GM18907 (cell line): ENCODE measurements at regions not wholly inside any gene's neighbourhood (a gene's known extent, or its start where the extent isn't known, plus 50 kb on each side); places are given as distances from the start of the nearest gene placed in this dataset.

Experiments used
- ATAC-seq: cut with Tn5 transposase; IDR thresholded peaks from one replicate; pipeline ENCODE4 v1.9.1; 2021; ENCODE audit warnings: mild to moderate bottlenecking, moderate library complexity; ENCODE audit not compliant: unreplicated experiment

DNA sequence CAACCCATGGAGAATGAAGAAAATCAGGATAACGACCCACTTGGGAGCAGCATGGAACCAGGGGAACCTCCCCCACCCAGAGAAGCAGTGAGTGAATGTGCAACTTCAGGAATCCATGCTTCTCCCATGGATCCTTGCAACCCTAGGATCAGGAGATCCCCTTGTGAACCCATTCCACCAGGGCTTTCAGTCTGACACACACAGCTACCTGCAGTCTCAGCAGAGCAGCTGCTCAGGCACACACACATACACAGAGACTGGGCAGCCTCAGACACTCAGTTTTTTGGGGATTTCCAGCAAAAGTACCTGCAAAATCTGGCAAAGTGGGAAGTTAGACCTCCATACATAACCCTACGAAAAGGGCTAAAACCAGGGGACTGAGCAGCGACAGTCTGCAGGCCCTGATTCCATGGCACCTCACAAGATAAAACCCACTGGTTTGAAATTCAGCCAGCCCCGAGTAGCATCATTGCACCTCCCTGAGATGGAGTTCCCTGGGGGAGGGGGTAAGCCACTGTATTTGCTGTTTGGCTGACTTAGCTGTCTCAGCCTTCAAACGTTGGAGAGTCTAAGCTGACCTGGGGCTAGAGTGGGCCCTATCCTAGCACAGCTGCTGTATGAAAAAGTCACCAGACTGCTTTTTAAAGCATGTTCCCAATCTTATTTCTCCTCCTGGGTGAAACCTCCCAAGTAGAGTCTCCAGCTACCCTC lies 737.5 kb upstream of the NDST4 start:
- ATAC-seq, result peak; percentile 79

- no peak for ATAC-seq
Measured at GRCh38 chr4:115844180-115844579, 730.8 kb upstream of the NDST4 start.

- no peak for ATAC-seq
Measured at GRCh38 chr4:115841871-115842270, 728.5 kb upstream of the NDST4 start.

GRCh38 chr4:115834441-115834840 lies 721.0 kb upstream of the NDST4 start:
- no peak for ATAC-seq

DNA sequence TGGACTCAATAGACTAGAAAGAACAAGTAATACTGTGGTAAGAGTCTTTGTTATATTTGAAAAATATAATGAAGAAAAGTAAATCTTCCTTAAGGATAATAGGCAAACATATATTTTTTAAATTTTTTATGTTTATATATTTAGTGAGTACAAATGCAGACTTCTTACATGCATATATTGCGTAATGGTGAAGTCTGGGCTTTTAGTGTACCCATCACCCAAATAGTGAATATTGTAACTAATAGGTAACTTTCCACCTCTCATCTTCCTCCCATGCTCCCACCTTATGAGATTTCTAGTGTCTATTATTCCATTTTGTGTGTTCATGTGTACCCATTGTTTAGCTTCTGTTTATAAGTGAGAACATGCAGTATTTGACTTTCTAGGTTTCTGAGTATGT lies 711.2 kb upstream of the NDST4 start:
- no peak for ATAC-seq

- no peak for ATAC-seq
Measured at GRCh38 chr4:115803825-115804224, 690.4 kb upstream of the NDST4 start.

- ATAC-seq, result no peak
Measured at GRCh38 chr4:115790812-115791211, 677.4 kb upstream of the NDST4 start.

- ATAC-seq, result peak; percentile 73
Measured at GRCh38 chr4:115781528-115782146, 668.2 kb upstream of the NDST4 start.

DNA sequence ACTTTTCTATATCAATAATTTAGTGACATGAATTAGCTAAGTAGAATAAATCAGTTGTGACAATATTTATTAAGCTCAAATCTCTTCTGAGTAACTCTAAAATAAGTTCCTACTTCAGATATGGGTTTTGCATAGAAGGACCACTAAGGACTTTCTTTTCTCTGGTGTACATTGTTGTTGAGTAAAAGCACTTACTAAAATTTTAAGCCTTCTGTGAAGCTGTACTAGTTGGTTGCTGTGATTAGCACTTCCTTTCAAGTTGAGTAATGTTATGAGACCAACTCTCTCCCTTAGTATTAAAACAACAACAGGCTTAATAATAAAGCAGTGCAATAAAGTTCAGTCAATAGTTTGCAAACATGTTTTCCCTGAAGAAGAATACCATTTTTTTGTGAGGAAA lies 667.4 kb upstream of the NDST4 start:
- peak; percentile 77 for ATAC-seq

DNA sequence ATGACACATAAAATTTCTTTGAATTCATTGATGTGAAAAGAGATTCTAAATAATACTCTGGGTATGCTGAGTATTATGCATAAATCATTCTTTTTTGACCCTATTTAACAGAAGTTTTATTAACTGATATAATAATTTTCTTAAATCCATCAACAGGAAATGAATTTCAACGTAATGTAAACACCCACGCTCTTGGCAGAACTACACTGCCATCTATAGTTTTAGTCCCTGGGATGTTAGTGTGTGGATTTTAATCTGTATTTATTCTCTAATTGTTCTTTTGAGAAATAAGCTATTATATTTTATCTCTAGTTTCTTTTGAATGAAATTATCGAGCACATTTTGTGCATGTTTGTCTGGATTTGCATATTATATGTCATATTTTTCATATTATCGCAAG lies 666.8 kb upstream of the NDST4 start:
- no peak for ATAC-seq

GRCh38 chr4:115770046-115770543 lies 656.7 kb upstream of the NDST4 start:
- ATAC-seq, result no peak

- ATAC-seq, result no peak
Measured at GRCh38 chr4:115769396-115769795, 656.0 kb upstream of the NDST4 start.

GRCh38 chr4:115763051-115763450 lies 649.6 kb upstream of the NDST4 start:
- no peak for ATAC-seq

DNA sequence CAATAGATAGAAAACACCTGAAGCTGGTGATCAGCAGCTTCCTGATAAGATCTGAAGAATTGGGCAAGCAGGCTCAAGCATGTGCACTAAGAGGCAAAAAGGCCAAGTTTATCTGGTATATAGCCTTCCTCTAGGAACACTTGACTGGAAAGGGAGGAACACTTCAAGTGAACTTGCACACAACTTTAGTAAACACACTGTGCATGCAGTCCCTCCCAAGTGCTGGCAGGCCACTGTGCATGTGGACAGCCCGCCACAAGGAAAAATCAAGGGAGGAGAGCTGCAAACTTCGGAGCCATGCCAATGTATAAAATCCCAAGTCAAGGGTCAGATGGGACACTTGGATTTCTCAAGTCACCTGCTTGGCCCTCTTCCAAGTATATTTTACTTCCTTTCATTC lies 645.8 kb upstream of the NDST4 start:
- no peak for ATAC-seq

DNA sequence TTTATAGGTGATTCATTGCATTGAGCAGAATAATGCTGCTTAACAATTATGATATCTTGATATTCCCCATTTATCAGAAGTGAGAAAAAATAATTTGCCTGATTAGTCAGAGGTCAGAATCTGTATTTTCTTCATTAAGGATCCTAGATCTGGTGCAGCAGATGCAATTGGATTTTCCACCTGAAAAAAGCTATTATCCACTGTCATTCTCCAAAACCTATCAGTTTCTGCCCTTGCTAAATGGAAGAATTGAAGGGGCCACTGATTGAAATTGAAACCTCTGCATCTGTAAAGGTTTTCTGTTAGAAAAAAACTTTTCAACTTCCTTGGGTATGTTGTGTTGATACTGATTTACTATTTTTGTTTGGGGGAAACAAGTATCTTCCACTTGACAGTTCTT lies 636.0 kb upstream of the NDST4 start:
- ATAC-seq, result no peak

DNA sequence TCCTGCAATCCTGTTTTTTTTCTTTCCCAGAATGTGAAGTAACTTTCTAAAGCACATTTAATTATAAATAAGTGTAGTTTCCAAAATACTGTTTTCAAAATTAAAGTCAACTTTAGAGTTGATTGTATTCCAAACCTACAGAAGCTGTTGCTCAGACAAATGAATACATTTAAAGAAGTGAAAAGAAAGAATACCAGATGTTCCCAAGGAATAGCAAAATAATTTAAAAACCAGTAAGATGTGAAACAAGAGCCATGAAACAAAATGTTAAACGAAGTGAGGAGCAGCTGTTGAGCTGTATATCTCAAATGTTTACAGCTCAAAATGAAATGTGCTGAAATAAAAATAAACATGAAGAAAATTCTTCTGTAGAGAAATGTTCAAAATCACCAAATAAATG lies 627.4 kb upstream of the NDST4 start:
- ATAC-seq, result no peak

- ATAC-seq, result no peak
Measured at GRCh38 chr4:115729739-115730266, 616.4 kb upstream of the NDST4 start.

DNA sequence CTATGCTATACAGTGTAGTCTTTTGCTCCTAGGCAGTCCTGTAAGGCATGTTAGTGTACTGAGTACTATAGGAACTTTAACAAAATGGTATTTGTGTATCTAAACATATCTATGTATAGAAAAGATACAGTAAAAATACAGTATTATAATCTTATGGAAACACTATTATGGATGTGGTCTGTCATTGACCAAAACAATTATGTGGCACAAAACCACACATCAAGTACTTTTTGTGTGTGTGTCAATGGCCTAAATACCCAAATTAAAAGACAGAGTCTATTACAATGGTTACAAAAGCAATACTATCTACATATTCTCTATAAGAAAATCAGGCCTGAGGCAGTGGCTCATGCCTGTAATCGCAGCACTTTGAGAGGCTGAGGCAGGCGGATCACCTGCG lies 610.2 kb upstream of the NDST4 start:
- ATAC-seq, result no peak

DNA sequence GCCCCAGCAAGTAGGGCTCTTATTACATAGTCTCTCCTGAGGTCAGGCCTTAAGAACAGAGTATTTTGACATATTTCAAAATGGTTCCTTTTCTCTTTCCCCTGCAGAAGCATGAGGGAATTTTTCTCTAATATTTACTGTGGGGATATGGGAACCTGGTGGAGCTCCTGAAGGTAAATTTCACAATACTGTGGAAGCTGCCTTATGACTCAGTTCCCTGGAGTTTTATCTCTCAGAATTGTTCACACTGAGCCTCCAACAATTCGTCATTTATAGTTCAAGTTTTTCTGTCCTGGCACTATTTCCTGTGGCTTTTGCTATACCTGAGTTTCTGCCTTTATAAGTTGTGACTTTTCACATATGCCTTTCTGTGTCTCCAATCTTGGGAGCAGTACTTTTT lies 607.2 kb upstream of the NDST4 start:
- no peak for ATAC-seq

DNA sequence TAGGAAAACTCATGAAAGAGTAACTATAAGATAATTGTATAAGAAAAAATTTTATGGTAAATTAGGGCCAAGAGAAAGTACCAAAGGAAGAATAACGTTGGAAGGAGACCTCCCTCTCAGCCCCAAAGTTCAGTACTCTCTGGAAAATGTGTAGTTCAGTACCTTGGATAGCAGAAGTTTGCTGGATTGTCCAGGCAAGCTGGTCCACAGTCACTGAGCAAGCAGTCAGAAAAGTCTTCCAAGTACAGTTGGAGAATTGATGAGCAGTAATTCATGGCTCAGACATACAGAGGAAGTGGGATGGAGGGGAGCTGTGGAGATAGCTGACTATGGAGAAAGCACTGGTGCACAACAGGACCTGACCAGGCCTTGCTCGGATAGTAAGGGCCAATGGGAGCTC lies 598.2 kb upstream of the NDST4 start:
- ATAC-seq, result no peak

GRCh38 chr4:115688961-115689360 lies 575.5 kb upstream of the NDST4 start:
- no peak for ATAC-seq

DNA sequence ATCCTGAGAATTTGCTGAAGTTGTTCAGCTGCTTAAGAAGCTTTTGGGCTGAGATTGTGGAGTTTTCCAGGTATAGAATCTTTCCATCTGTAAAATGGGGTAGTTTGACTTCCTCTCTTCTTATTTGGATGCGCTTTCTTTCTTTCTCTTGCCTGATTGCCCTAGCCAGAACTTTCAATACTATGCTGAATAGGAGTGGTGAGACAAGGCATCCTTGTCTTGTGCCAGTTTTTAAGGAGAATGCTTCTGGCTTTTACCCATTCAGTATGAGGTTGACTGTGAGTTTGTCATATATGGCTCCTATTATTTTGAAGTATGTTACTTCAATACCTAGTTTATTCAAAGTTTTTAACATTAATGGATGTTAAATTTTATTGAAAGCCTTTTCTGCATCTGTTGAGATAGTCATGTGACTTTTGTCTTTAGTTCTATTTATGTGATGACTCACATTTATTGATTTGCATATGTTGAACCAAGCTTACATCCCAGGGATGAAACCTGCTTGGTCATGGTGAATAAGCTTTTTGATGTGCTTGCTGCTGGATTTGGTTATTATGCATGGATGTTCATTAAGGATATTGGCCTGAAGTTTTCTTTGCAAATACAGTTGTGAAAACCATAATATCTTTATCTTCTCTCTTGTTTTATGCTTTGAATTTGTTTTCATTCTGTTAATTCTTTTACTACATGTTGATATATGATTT lies 573.8 kb upstream of the NDST4 start:
- no peak for ATAC-seq
